ENCODE measurements at regions not wholly inside any gene's neighbourhood (a gene's known extent, or its start where the extent isn't known, plus 50 kb on each side); places are given as distances from the start of the nearest gene placed in this dataset.

DNA sequence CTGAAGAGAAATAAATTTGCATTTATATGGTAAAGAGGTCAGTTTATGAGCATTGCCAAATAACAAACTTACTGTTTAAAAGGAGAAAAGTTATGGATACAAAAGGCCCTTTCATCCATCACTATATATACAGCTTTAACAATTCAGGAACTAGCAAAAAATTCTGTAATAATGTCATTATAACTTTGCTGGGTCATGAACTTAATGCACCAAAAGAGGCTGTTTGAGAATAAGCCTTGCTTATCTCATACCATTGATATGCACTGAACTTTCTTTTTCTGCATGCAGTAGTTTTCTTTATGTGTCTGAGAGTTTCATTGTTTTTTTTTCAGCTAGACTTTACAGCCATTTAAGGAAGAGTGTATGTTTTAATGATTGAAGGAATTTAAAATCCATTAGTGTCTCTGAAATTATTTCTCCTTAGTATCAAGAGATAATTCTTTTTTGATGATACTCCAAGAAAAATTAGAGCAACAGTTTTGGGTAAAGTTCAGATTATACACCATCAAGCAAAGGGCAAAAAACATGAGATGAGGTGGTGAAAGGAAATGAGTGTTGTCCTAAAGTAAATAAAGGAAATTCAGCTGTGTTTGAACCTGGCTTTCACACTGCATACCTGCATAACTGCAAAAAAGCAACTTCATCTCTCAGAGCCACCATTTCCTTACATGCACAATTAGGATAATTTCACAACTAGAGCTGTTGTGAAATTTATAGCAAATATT lies 188.2 kb upstream of the ANO3 start:
- Histone ChIP-seq H3K27me3 (replicated peaks; ENCODE audit: insufficient read depth, low read depth, low read length, poor library complexity) (no peaks in the 10 kb centered on the region), H3K36me3 (ENCODE audit: insufficient read depth, low read length, poor library complexity, severe bottlenecking) (no peaks in the 10 kb centered on the region), H3K4me1 (ENCODE audit: insufficient read depth, low read length, poor library complexity, severe bottlenecking) (no peaks in the 10 kb centered on the region), H3K9me3 (ENCODE audit: low read depth, low read length, poor library complexity, severe bottlenecking) (no peaks in the 10 kb centered on the region), H3K27ac (ENCODE audit: low read depth, low read length, poor library complexity, severe bottlenecking) (no peak overlapping the region), H3K4me3 (ENCODE audit: low read depth, low read length, poor library complexity, severe bottlenecking) (no peak overlapping the region)
- ChIA-PET POLR2A (ENCODE audit: low non-redundant PET) (no interaction called here), CTCF (no interaction called here)
- no peak for TF ChIP-seq EZH2 (IDR thresholded peaks at IDR 0.05; ENCODE audit: borderline replicate concordance, low read depth, low read length, poor library complexity, severe bottlenecking)
- TF ChIP-seq, protein P1, sequence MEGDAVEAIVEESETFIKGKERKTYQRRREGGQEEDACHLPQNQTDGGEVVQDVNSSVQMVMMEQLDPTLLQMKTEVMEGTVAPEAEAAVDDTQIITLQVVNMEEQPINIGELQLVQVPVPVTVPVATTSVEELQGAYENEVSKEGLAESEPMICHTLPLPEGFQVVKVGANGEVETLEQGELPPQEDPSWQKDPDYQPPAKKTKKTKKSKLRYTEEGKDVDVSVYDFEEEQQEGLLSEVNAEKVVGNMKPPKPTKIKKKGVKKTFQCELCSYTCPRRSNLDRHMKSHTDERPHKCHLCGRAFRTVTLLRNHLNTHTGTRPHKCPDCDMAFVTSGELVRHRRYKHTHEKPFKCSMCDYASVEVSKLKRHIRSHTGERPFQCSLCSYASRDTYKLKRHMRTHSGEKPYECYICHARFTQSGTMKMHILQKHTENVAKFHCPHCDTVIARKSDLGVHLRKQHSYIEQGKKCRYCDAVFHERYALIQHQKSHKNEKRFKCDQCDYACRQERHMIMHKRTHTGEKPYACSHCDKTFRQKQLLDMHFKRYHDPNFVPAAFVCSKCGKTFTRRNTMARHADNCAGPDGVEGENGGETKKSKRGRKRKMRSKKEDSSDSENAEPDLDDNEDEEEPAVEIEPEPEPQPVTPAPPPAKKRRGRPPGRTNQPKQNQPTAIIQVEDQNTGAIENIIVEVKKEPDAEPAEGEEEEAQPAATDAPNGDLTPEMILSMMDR (conservative IDR thresholded peaks at IDR 0.05; ENCODE audit: low read depth, low read length): no peak
- no TSS peak for BruUV-seq (replicated peaks)
- DNase-seq (ENCODE audit: low spot score): no peak
- intact Hi-C loops (cut with micrococcal nuclease; ENCODE audit: unreplicated experiment): no loop called here

DNA sequence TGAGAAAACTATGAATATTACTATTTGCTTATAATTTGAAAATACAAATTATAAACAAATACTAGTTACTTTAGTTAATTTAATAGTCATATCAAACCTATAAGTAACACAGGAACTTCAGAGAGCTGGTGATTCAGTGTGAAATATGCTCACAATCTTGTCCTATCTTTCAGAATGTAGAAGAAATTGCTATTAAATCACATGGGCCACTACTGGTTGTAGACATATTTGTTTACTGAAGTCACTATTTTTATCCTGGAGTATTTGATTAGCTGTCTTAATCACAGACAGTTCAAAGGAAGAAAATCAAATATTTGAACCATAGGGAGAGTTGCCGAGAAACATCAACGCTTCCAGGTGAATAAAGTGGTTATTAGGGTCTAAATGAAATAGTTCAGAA lies 187.6 kb upstream of the ANO3 start:
- BruUV-seq (replicated peaks): no TSS peak
- no peak for TF ChIP-seq EZH2 (IDR thresholded peaks at IDR 0.05; ENCODE audit: borderline replicate concordance, low read depth, low read length, poor library complexity, severe bottlenecking)
- TF ChIP-seq, protein P1 (conservative IDR thresholded peaks at IDR 0.05; ENCODE audit: low read depth, low read length): no peak
- Histone ChIP-seq H3K4me1 (ENCODE audit: insufficient read depth, low read length, poor library complexity, severe bottlenecking) (no peaks in the 10 kb centered on the region), H3K27me3 (replicated peaks; ENCODE audit: insufficient read depth, low read depth, low read length, poor library complexity) (no peaks in the 10 kb centered on the region), H3K9me3 (ENCODE audit: low read depth, low read length, poor library complexity, severe bottlenecking) (no peaks in the 10 kb centered on the region), H3K36me3 (ENCODE audit: insufficient read depth, low read length, poor library complexity, severe bottlenecking) (no peaks in the 10 kb centered on the region), H3K4me3 (ENCODE audit: low read depth, low read length, poor library complexity, severe bottlenecking) (no peak overlapping the region), H3K27ac (ENCODE audit: low read depth, low read length, poor library complexity, severe bottlenecking) (no peak overlapping the region)
- POLR2A ChIA-PET (ENCODE audit: low non-redundant PET): no interaction called here
- CTCF ChIA-PET: no interaction called here
- intact Hi-C loops (cut with micrococcal nuclease; ENCODE audit: unreplicated experiment): no loop called here
- DNase-seq (ENCODE audit: low spot score): no peak

DNA sequence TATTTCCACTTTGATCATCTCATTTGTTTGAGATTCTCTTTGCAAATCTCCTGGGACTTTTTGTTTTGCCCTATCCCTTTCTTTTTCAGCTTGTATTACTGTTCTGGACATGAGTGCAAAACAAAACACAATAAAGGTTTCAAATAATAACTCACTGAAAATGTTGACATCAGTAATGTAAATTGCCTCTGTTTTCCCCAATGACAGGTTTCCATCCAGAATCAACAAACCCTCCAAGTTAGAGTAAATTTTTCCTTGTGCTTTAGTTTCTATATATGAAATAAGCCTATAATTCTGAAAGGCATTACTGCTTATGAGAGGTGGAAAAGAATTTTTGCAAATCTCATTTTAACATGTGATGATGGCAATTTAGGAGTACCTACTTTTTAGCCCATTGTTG lies 187.0 kb upstream of the ANO3 start:
- intact Hi-C loops (cut with micrococcal nuclease; ENCODE audit: unreplicated experiment): no loop called here
- Histone ChIP-seq H3K4me3 (ENCODE audit: low read depth, low read length, poor library complexity, severe bottlenecking) (no peak overlapping the region), H3K27me3 (replicated peaks; ENCODE audit: insufficient read depth, low read depth, low read length, poor library complexity) (no peaks in the 10 kb centered on the region), H3K36me3 (ENCODE audit: insufficient read depth, low read length, poor library complexity, severe bottlenecking) (no peaks in the 10 kb centered on the region), H3K4me1 (ENCODE audit: insufficient read depth, low read length, poor library complexity, severe bottlenecking) (no peaks in the 10 kb centered on the region), H3K9me3 (ENCODE audit: low read depth, low read length, poor library complexity, severe bottlenecking) (no peaks in the 10 kb centered on the region), H3K27ac (ENCODE audit: low read depth, low read length, poor library complexity, severe bottlenecking) (no peak overlapping the region)
- CTCF ChIA-PET: no interaction called here
- POLR2A ChIA-PET (ENCODE audit: low non-redundant PET): no interaction called here
- DNase-seq (ENCODE audit: low spot score): no peak
- TF ChIP-seq, protein P1 (conservative IDR thresholded peaks at IDR 0.05; ENCODE audit: low read depth, low read length): no peak
- TF ChIP-seq EZH2 (IDR thresholded peaks at IDR 0.05; ENCODE audit: borderline replicate concordance, low read depth, low read length, poor library complexity, severe bottlenecking): no peak
- BruUV-seq (replicated peaks): no TSS peak
